SH-SY5Y (cell line): ENCODE measurements at regions not wholly inside any gene's neighbourhood (a gene's known extent, or its start where the extent isn't known, plus 50 kb on each side); places are given as distances from the start of the nearest gene placed in this dataset.

Source experiments
- GATA2 ChIP-seq: IDR thresholded peaks from 2 replicates; pipeline ENCODE4 v1.6.1; 2011; ENCODE audit warnings: mild to moderate bottlenecking, low read depth, low read length
- GATA3 ChIP-seq: IDR thresholded peaks from 2 replicates; pipeline ENCODE4 v1.6.1; 2011; ENCODE audit warnings: low read depth, mild to moderate bottlenecking, low read length, moderate library complexity

- TF ChIP-seq GATA2 (no peak), GATA3 (no peak)
Measured at GRCh38 chr19:31531326-31531725, 182.1 kb upstream of the TSHZ3 start.
